B cell (primary cell): ENCODE measurements at regions not wholly inside any gene's neighbourhood (a gene's known extent, or its start where the extent isn't known, plus 50 kb on each side); places are given as distances from the start of the nearest gene placed in this dataset.
"Not testable (repeated sequence)": the region's sequence is repeated elsewhere in the genome, so short reads cannot be mapped to it uniquely, and the experiment has no call there.

Experiments used
- ATAC-seq: fragments of 200-7000 bp; cut with Tn5 transposase; one replicate; pipeline ENCODE4 v1.10.0; 2021; ENCODE audit warnings: low read depth, mild to moderate bottlenecking, moderate number of reproducible peaks, moderate library complexity
- CTCF ChIA-PET: fragments of 350-600 bp; sonication (Branson Sonifier 250); formaldehyde crosslinking; loops from one replicate; lab custom pipeline; 2021; ENCODE audit warnings: antibody characterized with exemption, inconsistent platforms; lab: Charles Lee
- POLR2A ChIA-PET: fragments of 350-600 bp; sonication (Branson Sonifier 250); formaldehyde crosslinking; loops from one replicate; lab custom pipeline; 2021; ENCODE audit warnings: antibody characterized with exemption; lab: Charles Lee
- DNase-seq: peaks from one replicate; pipeline ENCODE4 v3.0.0; 2013
- H2AFZ ChIP-seq: 2 replicates; pipeline ENCODE4 v1.6.1; 2012; ENCODE audit warnings: mild to moderate bottlenecking, low read depth, low read length; ENCODE audit not compliant: insufficient read depth, poor library complexity, severe bottlenecking
- H3K27ac ChIP-seq, 2 donors: 1 replicate in 1 of 2; 2 replicates in 1 of 2; pipeline ENCODE4 v1.5.1; 2012 to 2013; ENCODE audit warnings: low read length in 2 of 2, mild to moderate bottlenecking in 2 of 2, moderate library complexity in 1 of 2
- H3K27me3 ChIP-seq, 4 experiments: fragments of 200-600 bp in 1 of 4; sonication (generic) in 1 of 4; replicated peaks in 1 of 4; 1 replicate in 2 of 4; 2 replicates in 2 of 4; pipeline versions ENCODE4 v1.6.1 to v1.7.0; 2013 to 2016; ENCODE audit warnings: low read length in 3 of 4, mild to moderate bottlenecking in 2 of 4, mixed read lengths in 1 of 4, moderate library complexity in 1 of 4; ENCODE audit not compliant: insufficient read depth in 4 of 4, control insufficient read depth in 3 of 4; ENCODE audit errors: control extremely low read depth in 1 of 4
- H3K36me3 ChIP-seq, 2 experiments: replicated peaks in 1 of 2; 1 replicate in 1 of 2; 2 replicates in 1 of 2; pipeline versions ENCODE4 v1.6.1 to v1.7.1; 2013; ENCODE audit warnings: low read length in 1 of 2; ENCODE audit not compliant: insufficient read depth in 2 of 2, control insufficient read depth in 1 of 2; ENCODE audit errors: control extremely low read depth in 1 of 2, extremely low read depth in 1 of 2
- H3K4me1 ChIP-seq, 2 donors: fragments of 200-600 bp in 1 of 2; sonication (generic) in 1 of 2; 1 replicate in 1 of 2; 2 replicates in 1 of 2; pipeline versions ENCODE4 v1.5.1 to v1.6.1; 2013 to 2017; ENCODE audit warnings: low read length in 2 of 2; ENCODE audit not compliant: control insufficient read depth in 2 of 2, insufficient read depth in 2 of 2
- H3K4me2 ChIP-seq: replicated peaks from 2 replicates; pipeline ENCODE3; 2012; ENCODE audit warnings: mild to moderate bottlenecking, low read depth, low read length; ENCODE audit not compliant: poor library complexity, severe bottlenecking
- H3K4me3 ChIP-seq, 5 experiments: fragments of 200-600 bp in 1 of 5; sonication (generic) in 1 of 5; 1 replicate in 3 of 5; 2 replicates in 2 of 5; pipeline versions ENCODE4 v1.5.1 to v1.7.0; 2011 to 2016; ENCODE audit warnings: low read length in 4 of 5, mild to moderate bottlenecking in 4 of 5, low read depth in 2 of 5, control low read depth in 1 of 5, moderate library complexity in 1 of 5; ENCODE audit not compliant: insufficient read depth in 1 of 5; ENCODE audit errors: control extremely low read depth in 1 of 5, extremely low read depth in 1 of 5
- H3K79me2 ChIP-seq: fragments of 200-600 bp; sonication (generic); one replicate; pipeline ENCODE4 v1.6.0; 2016; ENCODE audit warnings: low read length; ENCODE audit not compliant: control insufficient read depth, insufficient read depth
- H3K9ac ChIP-seq: fragments of 200-600 bp; sonication (generic); 2 replicates; pipeline ENCODE4 v1.6.1; 2017; ENCODE audit warnings: mild to moderate bottlenecking, low read length, moderate library complexity
- H3K9me3 ChIP-seq, 3 donors: one replicate each; pipeline versions ENCODE4 v1.6.1 to v1.7.1; 2013; ENCODE audit warnings: low read length in 2 of 3; ENCODE audit not compliant: control insufficient read depth in 2 of 3, insufficient read depth in 1 of 3; ENCODE audit errors: control extremely low read depth in 1 of 3
- H4K20me1 ChIP-seq: 2 replicates; pipeline ENCODE4 v1.6.0; 2012; ENCODE audit warnings: mild to moderate bottlenecking, low read length; ENCODE audit not compliant: insufficient read depth, control insufficient read depth, poor library complexity, severe bottlenecking
- H3K27ac Mint-ChIP-seq: one replicate; pipeline ENCODE4 v1.8.0; 2021; ENCODE audit warnings: mixed read lengths
- H3K27me3 Mint-ChIP-seq: one replicate; pipeline ENCODE4 v1.8.0; 2021; ENCODE audit warnings: mixed read lengths
- H3K4me1 Mint-ChIP-seq: one replicate; pipeline ENCODE4 v1.8.0; 2021; ENCODE audit warnings: mixed read lengths
- H3K4me3 Mint-ChIP-seq: one replicate; pipeline ENCODE4 v1.8.0; 2021; ENCODE audit warnings: mixed read lengths
- H3K9me3 Mint-ChIP-seq: one replicate; pipeline ENCODE4 v1.8.0; 2022; ENCODE audit warnings: mixed read lengths; ENCODE audit not compliant: insufficient read depth
- EZH2 ChIP-seq: IDR thresholded peaks from 2 replicates; pipeline ENCODE4 v1.6.1; 2012; ENCODE audit warnings: borderline replicate concordance, low read depth, mild to moderate bottlenecking, moderate library complexity, low read length; ENCODE audit not compliant: insufficient read depth, poor library complexity, severe bottlenecking
- WGBS: methylation state at CpG from one replicate; pipeline ENCODE4 v1.1.5; 2013; ENCODE audit warnings: missing lambda C conversion rate; ENCODE audit not compliant: insufficient coverage; 5-methylcytosine and 5-hydroxymethylcytosine counted together
- intact Hi-C: fragments of 100-400 bp; cut with micrococcal nuclease; formaldehyde crosslinking; loops from one replicate; pipeline ENCODE4 v1.10.0; 2022
- TF ChIP-seq, protein P1 (sequence below): fragments of 200-600 bp; IDR thresholded peaks from one replicate; pipeline ENCODE4 v1.8.0; 2022; ENCODE audit warnings: antibody characterized with exemption, mild to moderate bottlenecking

DNA sequence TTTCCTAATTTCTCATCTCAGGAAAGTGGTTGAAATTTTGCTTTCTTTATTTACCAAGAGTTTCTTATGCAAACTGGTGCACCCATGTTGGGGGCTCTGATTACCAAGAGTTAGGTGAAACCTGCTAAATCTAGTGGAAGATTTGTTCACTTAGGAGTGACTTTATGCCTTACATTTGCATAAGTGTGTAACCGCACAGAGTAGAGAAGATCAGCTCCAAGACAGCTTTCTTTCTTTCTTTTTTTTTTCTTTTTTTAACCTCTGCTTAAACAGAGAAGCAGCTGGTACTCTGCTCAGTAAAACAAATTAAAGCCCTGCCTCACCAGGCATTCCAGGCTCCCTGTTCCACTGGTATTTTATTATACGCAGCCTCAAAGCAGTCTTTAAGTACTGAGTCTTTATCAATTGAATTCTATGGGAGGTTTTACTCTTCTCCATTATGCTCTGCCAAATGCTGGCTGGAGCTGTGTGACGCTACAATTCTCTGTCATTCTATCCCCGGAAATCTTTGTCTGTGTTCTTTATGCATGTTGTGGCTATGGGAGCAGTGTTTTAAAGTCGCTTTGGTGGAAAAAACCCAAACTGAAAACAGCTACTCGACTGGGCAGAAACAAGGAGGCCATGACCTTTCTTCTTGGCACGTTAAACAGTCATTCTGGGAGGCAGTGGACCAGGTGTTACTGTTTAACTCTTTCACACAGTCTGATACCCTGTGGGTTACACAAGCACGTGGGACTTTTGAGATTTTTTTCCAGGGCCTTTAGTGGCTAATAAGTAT is 55.2 kb upstream of the GBE1 start:
- H3K36me3 ChIP-seq, result no peaks in the 10 kb centered on the region
- no peaks in the 10 kb centered on the region for H4K20me1 ChIP-seq
- peaks cover 0 to 7% (median 0%) of the 10 kb centered on the region in 3 donors for H3K9me3 ChIP-seq
- TF ChIP-seq, protein P1, sequence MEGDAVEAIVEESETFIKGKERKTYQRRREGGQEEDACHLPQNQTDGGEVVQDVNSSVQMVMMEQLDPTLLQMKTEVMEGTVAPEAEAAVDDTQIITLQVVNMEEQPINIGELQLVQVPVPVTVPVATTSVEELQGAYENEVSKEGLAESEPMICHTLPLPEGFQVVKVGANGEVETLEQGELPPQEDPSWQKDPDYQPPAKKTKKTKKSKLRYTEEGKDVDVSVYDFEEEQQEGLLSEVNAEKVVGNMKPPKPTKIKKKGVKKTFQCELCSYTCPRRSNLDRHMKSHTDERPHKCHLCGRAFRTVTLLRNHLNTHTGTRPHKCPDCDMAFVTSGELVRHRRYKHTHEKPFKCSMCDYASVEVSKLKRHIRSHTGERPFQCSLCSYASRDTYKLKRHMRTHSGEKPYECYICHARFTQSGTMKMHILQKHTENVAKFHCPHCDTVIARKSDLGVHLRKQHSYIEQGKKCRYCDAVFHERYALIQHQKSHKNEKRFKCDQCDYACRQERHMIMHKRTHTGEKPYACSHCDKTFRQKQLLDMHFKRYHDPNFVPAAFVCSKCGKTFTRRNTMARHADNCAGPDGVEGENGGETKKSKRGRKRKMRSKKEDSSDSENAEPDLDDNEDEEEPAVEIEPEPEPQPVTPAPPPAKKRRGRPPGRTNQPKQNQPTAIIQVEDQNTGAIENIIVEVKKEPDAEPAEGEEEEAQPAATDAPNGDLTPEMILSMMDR, result no peak
- no peak for TF ChIP-seq EZH2
- H3K4me3 ChIP-seq, result no peak overlapping the region
- 70% methylated on average over 3 of the region's 8 CpGs for WGBS
- DNase-seq (no peak), ATAC-seq (no peak)
- intact Hi-C loops, result no loop called here
- no peak overlapping the region for H3K9ac ChIP-seq
- H3K79me2 ChIP-seq, result no peaks in the 10 kb centered on the region
- Mint-ChIP-seq H3K4me1 (no peaks in the 10 kb centered on the region), H3K27ac (no peak overlapping the region), H3K27me3 (no peaks in the 10 kb centered on the region), H3K9me3 (no peaks in the 10 kb centered on the region), H3K4me3 (no peak overlapping the region)
- H2AFZ ChIP-seq, result no peak overlapping the region
- no peaks in the 10 kb centered on the region for H3K27me3 ChIP-seq
- no peaks in the 10 kb centered on the region for H3K4me1 ChIP-seq
- H3K27ac ChIP-seq, result no peak overlapping the region
- POLR2A ChIA-PET, result interaction anchor here (0.9 kb wide), 1 partner anchor 55 kb away, joined by 3 read pairs; the partner anchor contains the start of gene GBE1
- CTCF ChIA-PET, result no interaction called here
- H3K4me2 ChIP-seq, result no peak overlapping the region

DNA sequence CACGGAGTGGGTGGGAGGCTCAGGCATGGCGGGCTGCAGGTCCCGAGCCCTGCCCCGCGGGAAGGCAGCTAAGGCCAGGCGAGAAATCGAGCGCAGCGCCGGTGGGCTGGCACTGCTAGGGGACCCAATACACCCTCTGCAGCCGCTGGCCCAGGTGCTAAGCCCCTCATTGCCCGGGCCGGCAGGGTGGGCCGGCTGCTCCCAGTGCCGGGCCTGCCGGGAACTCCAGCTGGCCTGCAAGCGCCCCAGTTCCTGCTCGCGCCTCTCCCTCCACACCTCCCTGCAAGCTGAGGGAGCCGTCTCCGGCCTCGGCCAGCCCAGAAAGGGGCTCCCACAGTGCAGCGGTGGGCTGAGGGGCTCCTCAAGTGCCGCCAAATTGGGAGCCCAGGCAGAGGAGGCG is 50.7 kb upstream of the GBE1 start:
- H3K4me2 ChIP-seq, CTCF ChIA-PET, ATAC-seq, DNase-seq, intact Hi-C loops, H3K27ac ChIP-seq, H3K9ac ChIP-seq, H3K9me3 Mint-ChIP-seq, H3K4me3 Mint-ChIP-seq, H3K4me1 ChIP-seq, H2AFZ ChIP-seq, H3K4me1 Mint-ChIP-seq, H3K4me3 ChIP-seq, H3K36me3 ChIP-seq, POLR2A ChIA-PET, H3K27me3 Mint-ChIP-seq, H3K27me3 ChIP-seq, H4K20me1 ChIP-seq, H3K9me3 ChIP-seq, H3K79me2 ChIP-seq, H3K27ac Mint-ChIP-seq: not testable (repeated sequence)
- 94% methylated on average over 23 of the region's 25 CpGs for WGBS
